GM13976 (cell line): ENCODE measurements at regions not wholly inside any gene's neighbourhood (a gene's known extent, or its start where the extent isn't known, plus 50 kb on each side); places are given as distances from the start of the nearest gene placed in this dataset.

Source experiments
- DNase-seq: peaks from one replicate; pipeline ENCODE4 v3.0.0; 2012; ENCODE audit warnings: low spot score
- CTCF ChIP-seq: IDR thresholded peaks from 2 replicates; pipeline ENCODE4 v1.5.1; 2012; ENCODE audit warnings: borderline replicate concordance, mild to moderate bottlenecking; ENCODE audit not compliant: insufficient read depth; ENCODE audit errors: extremely low read depth, missing control alignments, control extremely low read depth
- in situ Hi-C: fragments of 300-500 bp; cut with MboI; formaldehyde crosslinking; loops from one replicate; pipeline ENCODE4 v1.12.0; 2022; ENCODE audit warnings: low sequenced_read_pairs, mixed read lengths, inconsistent platforms; ENCODE audit not compliant: unreplicated experiment

DNA sequence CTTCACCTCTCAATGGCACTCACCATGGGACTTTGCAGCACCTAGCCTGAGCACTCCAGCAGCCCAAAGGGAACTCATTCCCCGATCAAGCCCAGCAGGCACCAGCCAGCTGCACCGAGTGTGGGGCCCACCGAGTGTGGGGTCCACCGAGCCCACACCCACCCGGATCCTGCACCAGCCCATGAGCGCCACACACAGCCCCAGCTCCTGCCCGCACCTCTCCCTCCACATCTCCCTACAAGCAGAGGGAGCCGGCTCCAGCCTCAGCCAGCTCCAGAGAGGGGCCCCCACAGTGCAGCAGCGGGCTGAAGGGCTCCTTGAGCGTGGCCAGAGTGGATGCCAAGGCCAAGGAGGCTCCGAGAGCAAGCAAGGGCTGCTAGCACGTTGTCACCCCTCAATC lies 1182.4 kb downstream of the HACE1 start:
- TF ChIP-seq CTCF, result no peak

GRCh38 chr6:103675807-103676406 lies 1183.8 kb downstream of the HACE1 start:
- TF ChIP-seq CTCF, result no peak
- no peak for DNase-seq
- in situ Hi-C loops, result no loop called here

More for the DNA sequence above, 1182.4 kb downstream of the HACE1 start:
- DNase-seq, result no peak
- in situ Hi-C loops, result no loop called here

DNA sequence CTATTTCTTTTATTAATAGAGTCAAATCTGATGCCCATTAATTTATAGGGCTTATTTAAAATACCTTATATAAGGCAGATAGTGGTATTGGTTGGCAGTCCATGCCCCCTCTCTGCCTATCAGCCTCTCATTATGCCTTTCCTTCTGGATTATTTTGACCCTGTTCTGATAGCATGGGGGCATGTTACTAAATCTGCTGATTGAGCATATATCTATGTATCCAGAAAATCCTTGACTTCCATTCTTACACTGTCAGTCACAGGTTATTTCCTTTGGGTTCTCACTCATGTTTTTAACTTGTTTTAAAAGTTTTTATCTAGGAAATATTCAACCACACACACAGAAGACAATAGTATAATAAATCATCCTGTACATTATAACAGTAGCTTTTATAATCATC lies 1184.9 kb downstream of the HACE1 start:
- in situ Hi-C loops, result no loop called here
- DNase-seq, result no peak
- no peak for TF ChIP-seq CTCF

DNA sequence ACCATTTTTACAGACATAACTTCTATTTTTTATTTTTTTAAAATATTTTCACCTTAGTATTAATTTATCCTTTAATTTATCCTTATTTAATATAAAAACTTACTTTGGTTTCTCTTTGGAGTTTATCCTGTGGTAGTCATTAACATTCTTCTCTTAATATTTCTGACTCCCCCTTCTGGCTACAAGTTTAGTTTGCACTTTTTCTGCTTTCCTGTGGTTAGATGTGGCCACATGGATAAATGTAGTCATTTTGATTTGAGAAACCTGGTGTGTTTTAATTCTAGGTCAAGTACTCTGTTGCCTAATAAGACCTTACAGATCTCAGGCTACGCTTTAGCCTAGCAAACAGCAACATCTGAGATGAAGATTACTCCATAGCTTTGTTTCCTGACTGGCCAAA lies 1187.5 kb downstream of the HACE1 start:
- in situ Hi-C loops, result no loop called here
- no peak for DNase-seq
- TF ChIP-seq CTCF, result no peak

GRCh38 chr6:103629613-103630012 lies 1230.1 kb downstream of the HACE1 start:
- in situ Hi-C loops, result no loop called here
- DNase-seq, result no peak
- TF ChIP-seq CTCF, result no peak

DNA sequence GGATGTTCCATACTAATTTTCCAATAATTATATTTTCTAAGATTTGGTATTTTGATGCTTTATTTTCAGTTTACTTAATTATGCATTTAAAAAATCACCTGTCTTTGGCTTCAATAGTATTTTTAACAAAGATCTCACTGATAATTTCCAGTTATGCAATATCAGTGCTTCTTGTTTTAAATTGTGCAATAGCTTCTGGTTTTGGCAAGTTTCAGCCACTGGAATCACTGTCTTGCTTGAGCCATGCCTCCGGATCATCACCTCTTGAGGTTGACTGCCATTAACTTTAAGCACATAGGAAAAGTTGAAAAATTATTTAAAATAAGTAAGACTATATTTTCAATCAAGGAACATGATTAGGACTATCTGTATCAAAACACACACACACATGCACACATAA lies 1242.1 kb downstream of the HACE1 start:
- TF ChIP-seq CTCF, result no peak
- no peak for DNase-seq
- in situ Hi-C loops, result no loop called here
